GM12891 (cell line): ENCODE measurements at regions not wholly inside any gene's neighbourhood (a gene's known extent, or its start where the extent isn't known, plus 50 kb on each side); places are given as distances from the start of the nearest gene placed in this dataset.
"Not testable (repeated sequence)": the region's sequence is repeated elsewhere in the genome, so short reads cannot be mapped to it uniquely, and the experiment has no call there.

ENCODE experiments used
- DNase-seq: peaks from one replicate; pipeline ENCODE4 v3.0.0; 2011; ENCODE audit warnings: low spot score; ENCODE audit not compliant: insufficient read length
- FAIRE-seq: peaks from 2 replicates; lab custom pipeline; 2011; peaks lifted over from hg19 to GRCh38; lab: Jason Lieb, UNC
- PAX5 ChIP-seq: IDR thresholded peaks from 2 replicates; pipeline ENCODE4 v1.6.1; 2011; ENCODE audit warnings: low read length, moderate library complexity, mild to moderate bottlenecking; ENCODE audit not compliant: insufficient read depth, severe bottlenecking
- POLR2A ChIP-seq: IDR thresholded peaks from 2 replicates; pipeline ENCODE4 v1.6.1; 2011; ENCODE audit warnings: low read depth, low read length, control low read depth
- POLR2AphosphoS5 ChIP-seq: IDR thresholded peaks from 2 replicates; pipeline ENCODE4 v1.6.1; 2011; ENCODE audit warnings: low read depth, low read length, control low read depth
- POU2F2 ChIP-seq: IDR thresholded peaks from 2 replicates; pipeline ENCODE4 v1.6.1; 2011; ENCODE audit warnings: low read depth, mild to moderate bottlenecking, control low read depth, low read length, moderate library complexity
- SPI1 ChIP-seq: IDR thresholded peaks from 2 replicates; pipeline ENCODE4 v1.6.1; 2011; ENCODE audit warnings: low read depth, low read length, control low read depth
- TAF1 ChIP-seq: IDR thresholded peaks from 2 replicates; pipeline ENCODE4 v1.6.1; 2011; ENCODE audit warnings: low read depth, low read length, control low read depth

DNA sequence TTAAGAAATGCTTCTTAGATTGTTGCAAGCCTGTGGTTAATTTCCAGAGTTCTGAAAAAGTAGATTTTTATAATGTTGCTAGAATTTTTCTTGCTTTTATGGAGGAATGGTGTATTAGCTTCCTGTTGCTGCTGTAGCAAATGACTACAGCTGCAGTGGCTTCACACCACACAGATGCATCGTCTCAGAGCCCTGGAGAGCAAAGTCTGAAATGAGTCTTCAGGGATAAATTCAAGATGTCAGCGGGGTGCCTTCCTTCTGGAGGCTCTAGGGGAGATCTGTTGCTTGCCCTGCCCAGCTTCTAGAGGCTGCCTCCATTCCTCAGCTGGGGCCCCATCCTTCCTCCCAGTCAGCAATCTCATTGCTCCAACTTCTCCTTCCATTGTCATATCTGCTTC is 187.8 kb downstream of the ZNF516 start:
- FAIRE-seq: no peak
- DNase-seq: no peak

DNA sequence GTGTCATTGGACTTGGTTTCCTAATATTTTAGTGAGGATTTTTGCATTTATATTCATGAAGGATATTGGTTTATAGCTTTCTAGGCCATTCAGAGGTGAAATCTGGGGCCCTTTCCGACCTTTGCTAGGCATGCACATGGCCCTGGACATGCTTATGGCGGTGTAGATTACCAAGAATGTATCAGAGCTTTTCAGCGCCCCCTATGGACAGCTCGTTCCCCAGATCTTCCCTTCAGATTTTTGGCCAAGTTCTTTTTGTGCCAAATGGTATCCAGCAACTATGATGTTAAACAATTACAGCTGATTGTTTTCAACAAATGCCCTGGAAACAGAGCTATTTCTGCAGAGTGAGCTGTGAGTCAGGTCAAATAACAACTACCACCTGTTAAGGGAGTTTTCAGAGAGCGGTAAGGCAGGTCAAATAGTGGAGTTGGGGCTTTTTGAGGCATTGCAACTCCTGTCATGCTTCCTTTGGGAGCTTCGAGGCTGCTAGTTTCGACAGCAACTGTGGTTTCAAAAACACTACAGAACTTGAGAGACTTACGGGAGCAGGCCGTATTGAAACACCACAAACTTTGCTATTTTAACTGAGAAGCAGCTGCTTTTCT is 188.3 kb downstream of the ZNF516 start:
- DNase-seq (no peak), FAIRE-seq (no peak)
- no peak for TF ChIP-seq TAF1
- TF ChIP-seq POU2F2: no peak
- no peak for TF ChIP-seq PAX5
- TF ChIP-seq POLR2A: no peak
- TF ChIP-seq SPI1: no peak
- TF ChIP-seq POLR2AphosphoS5: no peak

More for the DNA sequence above, 187.8 kb downstream of the ZNF516 start:
- TF ChIP-seq TAF1: no peak
- TF ChIP-seq PAX5: no peak
- no peak for TF ChIP-seq POLR2AphosphoS5
- no peak for TF ChIP-seq POLR2A
- TF ChIP-seq POU2F2: no peak
- TF ChIP-seq SPI1: no peak

DNA sequence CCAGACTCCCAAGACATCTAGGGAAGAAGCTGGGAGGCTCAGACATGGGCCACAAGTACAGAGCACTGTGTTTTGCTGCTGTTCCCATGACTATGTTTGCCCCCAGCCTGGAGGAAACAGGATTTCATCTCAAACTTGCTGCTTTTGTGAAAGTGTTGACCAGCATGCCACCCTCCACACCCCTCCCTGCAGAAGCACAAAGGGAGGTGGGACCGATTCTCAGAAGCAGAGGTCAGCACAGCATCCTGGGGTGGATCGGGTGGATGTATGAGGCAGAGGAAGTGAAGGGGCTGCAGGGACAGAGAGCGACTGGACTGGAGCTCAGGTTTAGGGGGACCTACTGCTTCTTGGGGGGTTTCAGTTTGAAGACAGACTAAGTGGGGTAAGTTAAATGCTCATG is 209.2 kb downstream of the ZNF516 start:
- DNase-seq: no peak
- TF ChIP-seq SPI1: no peak
- TF ChIP-seq POLR2A: no peak
- TF ChIP-seq POU2F2: no peak
- TF ChIP-seq PAX5: no peak
- no peak for TF ChIP-seq POLR2AphosphoS5
- TF ChIP-seq TAF1: no peak
- FAIRE-seq: no peak

DNA sequence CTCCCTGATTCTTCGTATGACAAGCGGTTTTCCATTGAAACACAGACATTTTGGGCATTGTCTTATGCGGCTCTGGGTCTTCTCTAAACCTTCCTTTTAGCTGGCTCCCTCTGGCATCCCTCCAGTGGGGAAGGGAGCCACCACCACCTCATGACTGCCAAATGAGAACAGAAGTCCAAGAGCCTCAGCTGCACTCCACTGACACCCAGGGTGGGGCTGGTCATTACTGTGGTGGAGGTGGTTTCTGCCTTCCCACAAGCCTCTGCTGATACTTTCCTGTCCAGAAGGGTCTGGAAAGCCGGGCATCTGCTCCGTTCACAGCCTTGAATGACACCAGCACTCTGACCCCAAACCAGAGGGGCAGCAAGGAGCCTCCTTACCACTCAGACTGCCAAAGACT is 213.5 kb downstream of the ZNF516 start:
- TF ChIP-seq POLR2AphosphoS5 (no peak), POLR2A (no peak), PAX5 (no peak), SPI1 (no peak), TAF1 (no peak), POU2F2 (no peak)
- FAIRE-seq (no peak), DNase-seq (no peak)

DNA sequence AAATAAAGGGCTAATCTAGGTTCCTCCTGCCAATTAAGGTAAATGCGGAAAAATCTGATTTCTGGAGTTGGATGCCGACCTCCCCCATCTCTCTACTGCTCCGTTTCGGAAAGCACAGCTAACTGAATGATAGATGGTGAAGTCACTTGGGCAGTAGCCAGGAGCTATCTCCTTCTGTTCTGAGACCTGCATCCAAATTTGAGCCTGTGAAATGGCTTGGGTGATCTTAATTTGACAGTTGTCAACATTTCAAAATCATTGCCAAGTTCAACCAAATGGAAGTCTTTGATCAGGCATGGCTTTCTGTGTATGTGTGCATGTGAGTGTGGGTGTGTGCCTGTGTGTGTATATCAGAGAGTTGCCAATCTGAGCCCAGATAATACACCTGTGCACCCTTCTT is 217.2 kb downstream of the ZNF516 start:
- DNase-seq (no peak), FAIRE-seq (no peak)
- TF ChIP-seq POLR2A (no peak), POLR2AphosphoS5 (no peak), POU2F2 (no peak), PAX5 (no peak), TAF1 (no peak), SPI1 (no peak)

DNA sequence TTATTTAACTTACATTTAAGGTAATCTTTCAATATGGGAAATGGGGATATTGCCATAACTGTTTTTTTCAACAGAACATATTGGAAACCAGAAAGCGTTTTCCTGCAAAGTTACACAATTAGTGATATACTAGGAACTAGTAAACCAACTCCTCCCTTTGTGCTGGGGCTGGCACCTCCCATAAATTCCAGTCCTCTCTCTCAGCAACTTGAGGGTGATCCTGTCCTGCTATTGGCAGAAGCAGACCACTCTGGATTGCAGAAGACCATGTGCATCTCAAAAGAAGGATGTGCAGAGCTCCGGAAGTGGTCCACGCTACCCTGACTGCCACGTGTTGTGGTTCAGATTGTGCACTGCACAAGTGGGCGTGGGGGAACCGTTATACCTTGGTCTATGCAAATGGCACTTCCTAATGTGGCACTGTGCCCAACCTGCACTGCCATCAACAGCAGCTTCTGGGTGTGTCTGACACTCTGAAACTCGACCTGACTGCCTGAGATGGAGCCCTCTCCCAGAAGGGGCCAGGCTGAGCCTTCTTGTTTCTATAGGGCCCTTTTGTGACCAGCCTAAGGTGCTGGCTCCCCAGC is 219.2 kb downstream of the ZNF516 start:
- no peak for FAIRE-seq
- DNase-seq: no peak
- TF ChIP-seq TAF1 (no peak), SPI1 (no peak), PAX5 (no peak), POLR2A (no peak), POLR2AphosphoS5 (no peak), POU2F2 (no peak)

DNA sequence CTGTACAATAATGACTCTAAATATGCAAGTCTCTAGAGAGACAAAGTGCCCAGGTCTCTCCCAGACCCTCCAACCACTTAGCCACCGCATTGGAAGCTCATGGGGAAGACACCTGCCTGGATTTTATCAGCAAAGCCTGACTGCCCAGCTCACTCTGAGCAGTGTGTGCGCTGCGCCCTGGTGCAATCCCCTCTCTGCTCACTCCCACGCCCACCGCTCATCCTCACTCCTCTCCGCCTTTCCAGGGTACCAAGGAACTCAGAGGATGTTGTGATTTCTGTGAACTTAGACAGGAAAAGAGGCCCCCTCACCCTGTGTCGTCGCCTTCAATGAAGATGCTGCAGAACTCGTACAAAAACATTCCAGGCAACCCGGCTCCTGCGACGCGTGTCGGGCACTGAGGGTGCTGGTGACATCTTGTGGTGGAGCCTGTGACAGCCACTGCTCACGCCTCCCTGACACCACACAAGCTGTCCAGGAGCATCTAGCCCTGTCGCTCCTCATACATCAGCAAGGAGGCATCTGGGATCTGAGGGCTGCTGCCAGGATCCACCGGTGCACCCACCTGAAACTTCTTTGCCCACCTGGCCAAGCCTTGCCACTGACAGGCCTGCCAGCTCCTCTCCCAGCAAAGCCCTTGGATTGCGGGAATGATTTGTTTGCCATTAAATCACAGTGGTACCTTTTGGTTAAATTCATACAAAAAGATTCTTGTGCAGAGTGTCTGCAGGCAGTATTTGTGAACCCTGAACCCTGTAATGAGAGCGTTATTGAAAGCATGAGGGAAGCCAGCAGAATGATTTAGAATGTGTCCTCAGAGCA is 220.4 kb downstream of the ZNF516 start:
- DNase-seq (no peak), FAIRE-seq (no peak)
- TF ChIP-seq PAX5 (no peak), TAF1 (no peak)

DNA sequence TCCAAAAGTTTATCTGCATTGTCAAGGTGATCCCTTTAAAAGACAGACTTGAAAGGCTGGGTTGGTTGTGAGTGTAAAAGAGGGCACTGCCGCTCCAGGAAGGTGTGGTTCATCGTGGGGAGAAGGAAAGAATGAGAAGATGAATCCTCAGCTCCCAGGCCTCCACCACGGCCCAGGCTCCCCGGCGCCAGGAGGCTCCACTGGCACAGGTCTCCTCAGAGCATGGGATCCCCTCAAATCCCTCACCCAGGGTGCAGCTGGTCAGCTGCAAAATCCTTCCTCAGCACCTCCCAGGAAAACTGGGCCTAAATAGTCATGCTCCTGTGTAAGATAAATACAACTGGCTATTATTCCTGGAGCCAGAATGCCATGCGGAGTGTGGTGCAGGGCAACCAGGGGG is 221.1 kb downstream of the ZNF516 start:
- TF ChIP-seq POLR2AphosphoS5 (no peak), PAX5 (no peak), SPI1 (no peak), POU2F2 (no peak), TAF1 (no peak), POLR2A (no peak)
- no peak for FAIRE-seq
- DNase-seq: no peak

DNA sequence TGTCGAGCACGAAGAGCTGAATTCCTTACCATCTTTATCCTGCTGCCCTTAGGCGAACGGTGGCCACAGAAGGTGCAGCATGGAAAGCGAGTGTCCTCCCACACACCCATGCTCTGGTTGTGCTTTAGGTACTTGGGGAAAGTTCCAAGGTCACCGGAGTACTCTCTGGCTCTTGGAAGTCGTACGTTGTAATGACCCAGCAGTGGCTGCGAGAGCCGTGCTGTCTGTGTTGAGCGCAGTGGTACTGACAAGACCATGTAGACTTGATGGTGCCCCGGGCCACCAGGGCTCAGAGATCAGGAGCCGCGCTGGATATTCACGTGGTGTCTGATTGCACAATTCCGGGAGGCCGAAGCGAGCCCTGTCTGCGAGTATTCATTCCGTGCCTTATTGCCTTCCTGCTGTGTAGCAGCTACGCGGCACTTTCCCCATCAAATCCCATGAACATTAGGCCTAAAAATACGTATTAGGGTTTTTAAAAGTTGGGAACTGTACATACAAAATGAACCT is 222.0 kb downstream of the ZNF516 start:
- DNase-seq (no peak), FAIRE-seq (no peak)
- TF ChIP-seq SPI1: no peak
- no peak for TF ChIP-seq POLR2A

DNA sequence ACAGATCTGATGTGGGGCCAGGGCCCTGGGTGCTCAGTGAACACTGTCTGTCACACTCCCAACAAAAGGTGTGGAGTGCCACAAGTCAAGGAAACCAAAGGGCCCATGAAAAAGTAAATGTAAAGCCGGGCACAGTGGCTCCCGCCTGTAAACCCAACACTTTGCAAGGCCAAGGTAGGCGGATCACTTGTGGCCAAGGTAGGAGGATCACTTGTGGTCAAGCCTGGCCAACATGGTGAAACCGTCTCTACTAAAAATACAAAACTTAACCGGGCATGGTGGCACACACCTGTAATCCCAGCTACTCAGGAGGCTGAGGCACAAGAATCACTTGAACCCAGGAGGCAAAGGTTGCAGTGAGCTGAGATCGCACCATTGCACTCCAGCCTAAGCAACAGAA is 227.6 kb downstream of the ZNF516 start:
- not testable (repeated sequence) for DNase-seq, FAIRE-seq
